Type B pancreatic cell (in vitro differentiated cells): ENCODE measurements at regions not wholly inside any gene's neighbourhood (a gene's known extent, or its start where the extent isn't known, plus 50 kb on each side); places are given as distances from the start of the nearest gene placed in this dataset.

Source experiments
- DNase-seq: peaks from one replicate; pipeline ENCODE4 v3.0.0; 2021; ENCODE audit warnings: mixed read lengths; ENCODE audit not compliant: unreplicated experiment; ENCODE audit errors: extremely low spot score
- H3K27ac Mint-ChIP-seq: 2 replicates; pipeline ENCODE4 v1.8.0; 2021; ENCODE audit warnings: mild to moderate bottlenecking, mixed read lengths
- H3K27me3 Mint-ChIP-seq: 2 replicates; pipeline ENCODE4 v1.8.0; 2021; ENCODE audit warnings: mixed read lengths
- H3K36me3 Mint-ChIP-seq: 2 replicates; pipeline ENCODE4 v1.8.0; 2021; ENCODE audit warnings: mixed read lengths
- H3K4me1 Mint-ChIP-seq: one replicate; pipeline ENCODE4 v1.8.0; 2021; ENCODE audit warnings: mixed read lengths; ENCODE audit not compliant: unreplicated experiment
- H3K4me3 Mint-ChIP-seq: 2 replicates; pipeline ENCODE4 v1.8.0; 2021; ENCODE audit warnings: mild to moderate bottlenecking, mixed read lengths
- H3K9me3 Mint-ChIP-seq: 2 replicates; pipeline ENCODE4 v1.8.0; 2021; ENCODE audit warnings: mixed read lengths
- CTCF ChIP-seq: fragments of 200-600 bp; sonication (generic); conservative IDR thresholded peaks from 2 replicates; pipeline ENCODE4 v1.5.0; 2021; ENCODE audit warnings: antibody characterized with exemption, mild to moderate bottlenecking

- Mint-ChIP-seq H3K27me3 (no peaks in the 10 kb centered on the region), H3K4me1 (peaks cover 12% of the 10 kb centered on the region), H3K9me3 (peaks cover 4% of the 10 kb centered on the region), H3K27ac (no peak overlapping the region), H3K36me3 (peaks cover 3% of the 10 kb centered on the region), H3K4me3 (no peak overlapping the region)
- TF ChIP-seq CTCF, result no peak
- DNase-seq, result no peak
These were observed 986.2 kb upstream of the CITED2 start for GRCh38 chr6:140360651-140361050.

GRCh38 chr6:140355476-140355875 lies 981.0 kb upstream of the CITED2 start:
- no peak for TF ChIP-seq CTCF
- H3K4me3 Mint-ChIP-seq, result no peak overlapping the region
- no peak for DNase-seq
- H3K36me3 Mint-ChIP-seq, result no peaks in the 10 kb centered on the region
- no peaks in the 10 kb centered on the region for H3K27me3 Mint-ChIP-seq
- peaks cover 19% of the 10 kb centered on the region for H3K4me1 Mint-ChIP-seq
- H3K9me3 Mint-ChIP-seq, result peaks cover 7% of the 10 kb centered on the region
- H3K27ac Mint-ChIP-seq, result no peak overlapping the region

GRCh38 chr6:140354296-140354695 lies 979.8 kb upstream of the CITED2 start:
- Mint-ChIP-seq H3K36me3 (no peaks in the 10 kb centered on the region), H3K4me3 (no peak overlapping the region), H3K9me3 (peaks cover 7% of the 10 kb centered on the region), H3K27ac (no peak overlapping the region), H3K4me1 (peaks cover 15% of the 10 kb centered on the region), H3K27me3 (no peaks in the 10 kb centered on the region)
- DNase-seq, result no peak
- no peak for TF ChIP-seq CTCF

GRCh38 chr6:140353536-140353935 lies 979.1 kb upstream of the CITED2 start:
- no peak for DNase-seq
- Mint-ChIP-seq H3K27ac (no peak overlapping the region), H3K4me3 (no peak overlapping the region), H3K27me3 (no peaks in the 10 kb centered on the region), H3K9me3 (peaks cover 7% of the 10 kb centered on the region), H3K36me3 (no peaks in the 10 kb centered on the region), H3K4me1 (peaks cover 15% of the 10 kb centered on the region)
- TF ChIP-seq CTCF, result no peak

- Mint-ChIP-seq H3K36me3 (no peaks in the 10 kb centered on the region), H3K9me3 (peaks cover 6% of the 10 kb centered on the region), H3K4me1 (no peaks in the 10 kb centered on the region), H3K27me3 (no peaks in the 10 kb centered on the region), H3K27ac (no peak overlapping the region), H3K4me3 (no peak overlapping the region)
- no peak for DNase-seq
- no peak for TF ChIP-seq CTCF
These were observed 972.0 kb upstream of the CITED2 start for GRCh38 chr6:140346428-140346827.

GRCh38 chr6:140345935-140346334 lies 971.5 kb upstream of the CITED2 start:
- Mint-ChIP-seq H3K36me3 (no peaks in the 10 kb centered on the region), H3K4me3 (no peak overlapping the region), H3K27me3 (no peaks in the 10 kb centered on the region), H3K27ac (no peak overlapping the region), H3K9me3 (peaks cover 7% of the 10 kb centered on the region), H3K4me1 (no peaks in the 10 kb centered on the region)
- no peak for TF ChIP-seq CTCF
- DNase-seq, result no peak
